BJ (cell line): ENCODE measurements at regions not wholly inside any gene's neighbourhood (a gene's known extent, or its start where the extent isn't known, plus 50 kb on each side); places are given as distances from the start of the nearest gene placed in this dataset.

Experiments
- CTCF ChIA-PET: fragments of 350-600 bp; formaldehyde crosslinking; extraction: SDS; loops from one replicate; lab custom pipeline; 2021; ENCODE audit warnings: antibody characterized with exemption, inconsistent platforms; lab: Yijun Ruan, JAX
- POLR2A ChIA-PET: fragments of 300-600 bp; sonication (Branson Sonifier 250); formaldehyde crosslinking; extraction: SDS; loops from one replicate; lab custom pipeline; 2021; ENCODE audit warnings: antibody characterized with exemption; lab: Charles Lee
- DNase-seq: peaks from one replicate; pipeline ENCODE4 v3.0.0-alpha.2; 2011; ENCODE audit warnings: low read depth
- H3K27me3 ChIP-seq: 2 replicates; pipeline ENCODE4 v1.6.0; 2011; ENCODE audit warnings: low read length; ENCODE audit not compliant: control insufficient read depth, insufficient read depth
- H3K36me3 ChIP-seq: 2 replicates; pipeline ENCODE4 v1.5.1; 2011; ENCODE audit warnings: low read length; ENCODE audit not compliant: control insufficient read depth, insufficient read depth
- H3K4me3 ChIP-seq: 2 replicates; pipeline ENCODE4 v1.5.1; 2011; ENCODE audit warnings: low read depth, mild to moderate bottlenecking, control low read depth, low read length
- TF ChIP-seq, protein P1 (sequence below): IDR thresholded peaks from 2 replicates; pipeline ENCODE4 v1.5.1; 2011; ENCODE audit warnings: low read depth, mild to moderate bottlenecking, control low read depth, inconsistent platforms, low read length, moderate library complexity; ENCODE audit not compliant: insufficient read depth

DNA sequence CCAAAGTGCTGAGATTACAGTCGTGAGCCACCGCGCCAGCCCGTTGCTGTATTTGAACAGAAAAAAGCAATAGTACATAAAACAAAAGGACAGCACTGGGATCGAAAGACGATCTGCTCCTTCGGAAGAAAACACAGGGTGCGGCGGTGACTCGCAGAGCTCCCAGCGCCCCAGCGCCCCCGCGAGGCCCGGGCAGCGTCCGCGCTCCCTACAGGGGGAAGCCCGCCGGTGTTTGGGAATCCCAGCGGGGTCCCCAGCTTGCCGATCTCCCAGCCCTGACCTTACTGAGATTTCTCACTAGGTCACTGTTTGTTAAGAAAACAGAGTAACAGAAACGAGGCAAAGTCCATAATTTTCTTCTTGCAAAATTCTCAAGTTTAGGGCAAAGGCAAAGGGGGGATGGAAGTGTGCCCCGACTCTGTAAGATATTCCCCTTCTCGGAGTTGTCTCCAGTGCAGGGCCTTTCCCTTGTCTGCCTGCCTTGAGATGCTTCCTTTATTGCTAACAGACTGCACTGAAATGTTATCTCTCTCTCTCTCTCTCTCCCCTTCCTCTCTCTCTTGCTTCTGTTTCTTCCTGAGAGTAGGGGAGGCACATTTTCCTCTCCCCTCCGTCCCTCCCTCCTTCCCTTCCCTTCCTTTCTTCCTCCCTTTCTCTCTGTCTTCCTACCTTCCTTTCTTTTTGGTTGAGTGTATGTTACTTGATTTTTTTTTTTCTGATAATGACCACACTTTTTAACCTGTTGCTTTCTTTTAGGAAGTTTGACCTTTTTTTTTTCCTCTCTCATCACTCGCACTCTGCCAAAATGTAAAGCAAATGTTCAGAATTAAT lies 91.9 kb downstream of the TMEM30B start:
- Histone ChIP-seq H3K4me3 (no peak overlapping the region), H3K36me3 (no peaks in the 10 kb centered on the region), H3K27me3 (no peaks in the 10 kb centered on the region)
- ChIA-PET CTCF (no interaction called here), POLR2A (no interaction called here)
- no peak for DNase-seq
- TF ChIP-seq, protein P1, sequence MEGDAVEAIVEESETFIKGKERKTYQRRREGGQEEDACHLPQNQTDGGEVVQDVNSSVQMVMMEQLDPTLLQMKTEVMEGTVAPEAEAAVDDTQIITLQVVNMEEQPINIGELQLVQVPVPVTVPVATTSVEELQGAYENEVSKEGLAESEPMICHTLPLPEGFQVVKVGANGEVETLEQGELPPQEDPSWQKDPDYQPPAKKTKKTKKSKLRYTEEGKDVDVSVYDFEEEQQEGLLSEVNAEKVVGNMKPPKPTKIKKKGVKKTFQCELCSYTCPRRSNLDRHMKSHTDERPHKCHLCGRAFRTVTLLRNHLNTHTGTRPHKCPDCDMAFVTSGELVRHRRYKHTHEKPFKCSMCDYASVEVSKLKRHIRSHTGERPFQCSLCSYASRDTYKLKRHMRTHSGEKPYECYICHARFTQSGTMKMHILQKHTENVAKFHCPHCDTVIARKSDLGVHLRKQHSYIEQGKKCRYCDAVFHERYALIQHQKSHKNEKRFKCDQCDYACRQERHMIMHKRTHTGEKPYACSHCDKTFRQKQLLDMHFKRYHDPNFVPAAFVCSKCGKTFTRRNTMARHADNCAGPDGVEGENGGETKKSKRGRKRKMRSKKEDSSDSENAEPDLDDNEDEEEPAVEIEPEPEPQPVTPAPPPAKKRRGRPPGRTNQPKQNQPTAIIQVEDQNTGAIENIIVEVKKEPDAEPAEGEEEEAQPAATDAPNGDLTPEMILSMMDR = peak; percentile 58

DNA sequence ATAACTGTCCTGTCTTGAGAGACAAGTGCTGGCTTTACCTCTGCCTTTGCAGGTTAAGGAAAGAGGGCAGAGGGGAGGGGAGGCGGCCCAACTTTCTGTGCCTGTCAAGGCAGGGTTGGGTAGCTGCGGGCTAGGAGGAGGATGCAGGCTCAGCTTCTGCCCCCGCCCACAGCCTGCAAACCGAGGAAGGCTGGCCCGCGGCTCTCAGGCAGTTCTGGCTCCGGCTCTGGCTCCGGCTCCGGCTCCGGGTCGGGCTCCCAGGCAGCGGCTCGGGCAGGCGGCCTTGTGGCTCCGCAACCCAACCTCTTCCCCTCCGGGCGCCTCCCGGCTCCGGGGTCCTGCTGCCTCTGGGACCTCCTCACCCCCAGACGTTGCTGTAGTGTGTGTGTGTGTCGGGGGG lies 92.9 kb downstream of the TMEM30B start:
- POLR2A ChIA-PET = no interaction called here
- no peaks in the 10 kb centered on the region for H3K27me3 ChIP-seq
- CTCF ChIA-PET = no interaction called here
- no peak overlapping the region for H3K4me3 ChIP-seq
- TF ChIP-seq, protein P1 = no peak
- no peak for DNase-seq
- H3K36me3 ChIP-seq = no peaks in the 10 kb centered on the region

DNA sequence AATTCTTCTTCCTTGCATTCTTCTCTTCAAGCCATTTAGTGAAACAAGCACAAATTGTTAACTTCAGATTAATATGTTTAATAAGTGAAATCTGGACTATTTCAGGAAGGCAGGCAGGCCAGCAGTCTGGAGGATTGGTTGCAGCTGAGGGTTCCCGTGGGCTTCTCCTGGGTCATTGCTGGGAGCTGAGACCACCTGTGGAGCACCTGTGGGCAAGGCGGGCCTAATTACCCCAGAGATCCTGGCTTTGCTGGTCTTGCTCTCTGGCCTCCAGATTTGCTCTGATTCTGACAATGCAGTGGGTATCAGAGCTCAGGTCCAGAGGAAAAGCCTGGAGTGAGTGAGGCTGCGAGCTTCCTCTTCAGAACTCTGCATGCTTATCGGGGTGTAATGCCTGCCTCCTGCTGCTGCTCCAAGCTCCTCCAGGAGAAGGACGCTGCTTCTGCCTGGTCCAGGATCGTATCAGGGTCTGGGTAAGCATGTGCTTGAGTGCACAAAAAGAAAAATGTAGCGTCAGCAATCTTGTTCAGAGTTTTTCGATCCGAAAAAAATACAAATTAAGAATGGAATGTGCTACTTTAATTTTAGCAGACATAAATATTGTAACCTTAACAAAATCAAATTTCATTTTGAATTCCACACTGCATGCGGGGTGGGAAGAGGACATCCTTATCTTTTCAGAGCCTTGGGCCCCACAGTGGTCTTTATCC lies 93.8 kb downstream of the TMEM30B start:
- Histone ChIP-seq H3K4me3 (no peak overlapping the region), H3K36me3 (no peaks in the 10 kb centered on the region), H3K27me3 (no peaks in the 10 kb centered on the region)
- ChIA-PET POLR2A (interaction anchor here (0.6 kb wide), 1 partner anchor 68 kb away, joined by 3 read pairs; no protein-coding TSS in a partner anchor), CTCF (no interaction called here)
- TF ChIP-seq, protein P1 = no peak
- DNase-seq = no peak

DNA sequence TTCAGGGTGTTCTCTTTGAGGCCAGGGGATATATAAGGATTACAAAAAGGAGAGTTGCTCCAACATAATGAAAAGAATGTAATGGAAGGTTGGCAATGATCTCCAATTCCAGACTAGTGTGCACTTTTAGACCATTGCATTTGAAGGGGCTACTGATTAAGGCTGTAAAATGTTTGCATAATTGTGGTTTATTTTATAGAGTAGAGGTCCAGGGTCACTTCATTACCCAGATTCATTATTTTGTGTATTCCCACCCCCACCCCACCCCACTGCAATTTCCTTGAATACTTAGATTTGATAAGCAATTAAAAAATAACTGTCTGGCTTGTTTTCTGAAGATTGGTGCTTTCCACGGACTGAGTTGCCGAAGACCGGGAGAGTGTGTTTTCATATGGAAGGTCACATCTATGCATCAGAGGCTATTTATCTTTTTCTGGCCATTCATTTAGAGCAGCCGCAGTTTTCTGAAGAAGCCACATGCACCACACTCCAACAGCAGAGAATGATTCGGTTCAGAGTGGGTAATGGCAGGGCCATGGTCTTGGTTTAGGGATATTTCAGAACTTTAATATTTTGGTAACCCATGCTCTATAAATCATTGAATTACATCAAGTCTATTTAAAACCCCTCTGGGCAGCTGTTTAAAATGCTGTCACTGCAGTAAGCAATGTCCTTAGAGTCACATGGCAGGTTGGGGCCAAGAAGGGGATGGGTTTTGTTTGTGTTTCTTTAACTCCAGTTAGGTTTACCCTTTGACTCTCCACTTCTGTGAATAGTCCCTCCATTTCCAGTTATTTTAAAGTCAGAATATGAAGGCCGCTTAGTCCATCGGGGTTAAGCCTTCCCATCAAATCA lies 94.6 kb downstream of the TMEM30B start:
- Histone ChIP-seq H3K27me3 (no peaks in the 10 kb centered on the region), H3K4me3 (no peak overlapping the region), H3K36me3 (no peaks in the 10 kb centered on the region)
- DNase-seq = no peak
- ChIA-PET CTCF (no interaction called here), POLR2A (interaction anchor here (0.6 kb wide), 1 partner anchor 69 kb away, joined by 3 read pairs; no protein-coding TSS in a partner anchor)
- TF ChIP-seq, protein P1 = no peak
